ENCODE measurements at regions not wholly inside any gene's neighbourhood (a gene's known extent, or its start where the extent isn't known, plus 50 kb on each side); places are given as distances from the start of the nearest gene placed in this dataset.

GRCh38 chr15:26176831-26177230 is 313.7 kb upstream of the ATP10A start:
- no peak for DNase-seq (ENCODE audit: low spot score)
- Mint-ChIP-seq H3K27ac (no peak overlapping the region), H3K27me3 (no peaks in the 10 kb centered on the region), H3K9me3 (no peaks in the 10 kb centered on the region), H3K4me3 (no peak overlapping the region), H3K4me1 (ENCODE audit: low read depth in 2 of 2) (no peaks in the 10 kb centered on the region), H3K36me3 (no peaks in the 10 kb centered on the region)
- no peak for ATAC-seq

DNA sequence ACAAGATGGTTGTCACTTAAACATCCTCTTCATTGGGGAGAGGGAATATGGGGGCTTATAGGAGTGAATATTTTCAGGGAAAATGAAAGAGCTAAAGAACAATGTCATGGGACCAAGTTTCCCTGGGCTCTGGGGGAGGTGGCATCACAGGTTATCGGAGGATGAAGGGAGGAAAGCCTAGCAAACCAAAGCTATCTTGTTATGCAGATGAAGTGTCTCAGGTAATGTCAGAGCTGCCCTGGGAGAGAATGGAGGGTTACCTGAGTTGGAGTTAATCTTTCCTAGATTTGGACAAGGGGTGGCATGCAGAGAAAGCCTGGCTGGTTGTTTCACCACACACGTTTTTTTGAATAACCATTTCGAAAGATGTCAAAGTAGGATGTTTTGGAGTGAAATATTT is 308.1 kb upstream of the ATP10A start:
- Mint-ChIP-seq H3K4me1 (ENCODE audit: low read depth in 2 of 2) (no peaks in the 10 kb centered on the region), H3K4me3 (no peak overlapping the region), H3K27ac (no peak overlapping the region), H3K27me3 (peaks cover 4 to 6% of the 10 kb centered on the region in 2 donors), H3K9me3 (no peaks in the 10 kb centered on the region), H3K36me3 (no peaks in the 10 kb centered on the region)
- ATAC-seq (no peak), DNase-seq (ENCODE audit: low spot score) (no peak)

DNA sequence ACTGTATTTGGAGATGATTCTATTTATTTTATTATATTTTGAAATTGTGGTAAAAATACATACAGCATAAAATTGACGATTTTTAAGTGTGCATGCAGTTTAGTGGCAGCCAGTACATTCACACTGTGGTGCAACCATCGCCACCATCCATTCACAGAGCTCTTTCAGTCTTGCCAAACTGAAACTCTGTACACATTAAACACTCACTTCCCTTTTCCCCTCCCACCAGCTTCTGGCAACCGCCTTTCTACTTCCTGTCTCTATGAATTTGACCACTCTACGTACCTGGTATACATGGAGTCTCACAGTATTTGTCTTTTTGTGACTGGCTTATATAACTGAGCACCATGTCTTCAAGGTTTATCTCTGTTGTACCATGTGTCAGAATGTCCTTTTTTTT is 303.3 kb upstream of the ATP10A start:
- no peaks in the 10 kb centered on the region for H3K36me3 Mint-ChIP-seq
- no peak for DNase-seq (ENCODE audit: low spot score)
- H3K9me3 Mint-ChIP-seq = no peaks in the 10 kb centered on the region
- no peak for ATAC-seq
- no peaks in the 10 kb centered on the region for H3K4me1 Mint-ChIP-seq (ENCODE audit: low read depth in 2 of 2)
- no peak overlapping the region for H3K4me3 Mint-ChIP-seq
- H3K27me3 Mint-ChIP-seq = peaks cover 4 to 13% of the 10 kb centered on the region in 2 donors
- H3K27ac Mint-ChIP-seq = no peak overlapping the region

GRCh38 chr15:26165546-26165945 is 302.4 kb upstream of the ATP10A start:
- no peak overlapping the region for H3K27ac Mint-ChIP-seq
- no peaks in the 10 kb centered on the region for H3K9me3 Mint-ChIP-seq
- H3K4me1 Mint-ChIP-seq (ENCODE audit: low read depth in 2 of 2) = no peaks in the 10 kb centered on the region
- no peak overlapping the region for H3K4me3 Mint-ChIP-seq
- H3K27me3 Mint-ChIP-seq = peaks cover 0 to 6% of the 10 kb centered on the region in 2 donors
- ATAC-seq (no peak), DNase-seq (ENCODE audit: low spot score) (no peak)
- H3K36me3 Mint-ChIP-seq = no peaks in the 10 kb centered on the region

DNA sequence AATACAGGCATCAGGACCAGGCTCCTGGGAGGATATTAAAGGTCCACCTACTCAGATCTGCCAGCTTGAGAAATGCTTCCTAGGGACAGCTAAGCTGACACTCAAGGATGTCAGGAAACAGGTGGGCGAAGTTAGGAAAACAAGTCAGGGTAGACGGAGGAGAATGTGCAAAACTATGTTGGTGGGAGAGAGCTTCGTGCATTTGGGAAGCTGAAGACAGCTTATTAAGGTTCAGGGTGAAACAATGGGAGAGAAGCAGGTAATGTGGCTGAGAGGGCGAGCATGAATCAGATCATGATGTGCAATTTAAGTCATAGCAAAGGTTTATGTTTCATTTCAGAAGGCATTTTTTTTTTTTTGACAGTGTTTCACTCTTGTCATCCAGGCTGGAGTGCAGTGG is 297.2 kb upstream of the ATP10A start:
- Mint-ChIP-seq H3K4me1 (ENCODE audit: low read depth in 2 of 2) (no peaks in the 10 kb centered on the region), H3K27ac (no peak overlapping the region), H3K4me3 (no peak overlapping the region), H3K36me3 (no peaks in the 10 kb centered on the region), H3K27me3 (peaks cover 2 to 6% of the 10 kb centered on the region in 2 donors), H3K9me3 (peaks cover 5% of the 10 kb centered on the region)
- no peak for DNase-seq (ENCODE audit: low spot score)
- ATAC-seq = no peak

DNA sequence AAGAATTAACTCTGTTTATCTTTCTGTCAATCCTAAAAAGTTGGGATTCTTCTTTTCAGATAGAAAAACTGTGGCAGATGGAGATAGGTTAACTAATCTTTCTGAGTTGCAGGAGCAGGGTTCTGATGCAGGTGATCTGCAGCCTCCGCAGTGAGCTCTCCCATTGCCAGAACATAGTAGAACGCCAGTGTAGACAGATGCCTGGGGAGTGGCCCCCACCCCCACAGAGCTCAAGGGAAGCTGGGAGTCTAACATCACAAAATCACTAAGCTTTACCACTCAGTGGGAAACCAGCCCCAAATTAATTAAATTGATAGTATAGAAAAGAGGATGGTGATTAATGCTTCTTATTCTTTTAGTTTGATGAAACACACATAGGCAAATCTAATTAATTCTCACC is 295.0 kb upstream of the ATP10A start:
- H3K27ac Mint-ChIP-seq = no peak overlapping the region

DNA sequence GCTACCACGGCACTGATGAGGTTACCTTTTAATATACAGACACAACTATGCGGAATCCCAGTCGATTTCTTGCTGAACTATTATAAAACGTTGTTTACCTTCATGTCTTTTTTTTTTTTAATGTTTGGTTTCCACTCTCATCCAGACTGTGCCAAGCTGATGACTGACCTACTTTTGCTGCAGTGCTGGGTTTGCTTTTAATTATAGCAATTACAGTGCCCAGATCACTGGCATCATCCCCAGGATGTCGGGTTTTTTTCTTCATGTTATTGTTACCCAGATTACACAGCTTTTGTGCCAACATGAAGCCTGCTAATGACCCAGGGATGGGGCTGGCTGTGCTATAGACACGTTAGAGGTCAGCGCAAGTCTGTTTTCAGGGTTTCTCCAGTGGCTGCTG is 294.0 kb upstream of the ATP10A start:
- Mint-ChIP-seq H3K4me3 (no peak overlapping the region), H3K27ac (no peak overlapping the region), H3K4me1 (ENCODE audit: low read depth in 2 of 2) (no peaks in the 10 kb centered on the region), H3K36me3 (peaks cover 13% of the 10 kb centered on the region), H3K27me3 (peaks cover 12 to 15% of the 10 kb centered on the region in 2 donors), H3K9me3 (peaks cover 23% of the 10 kb centered on the region)
- DNase-seq (ENCODE audit: low spot score) (no peak), ATAC-seq (no peak)

More for the DNA sequence above, 295.0 kb upstream of the ATP10A start:
- Mint-ChIP-seq H3K36me3 (peaks cover 8% of the 10 kb centered on the region), H3K4me3 (no peak overlapping the region), H3K27me3 (peaks cover 6 to 8% of the 10 kb centered on the region in 2 donors), H3K9me3 (peaks cover 20% of the 10 kb centered on the region), H3K4me1 (ENCODE audit: low read depth in 2 of 2) (no peaks in the 10 kb centered on the region)
- ATAC-seq (no peak), DNase-seq (ENCODE audit: low spot score) (no peak)

DNA sequence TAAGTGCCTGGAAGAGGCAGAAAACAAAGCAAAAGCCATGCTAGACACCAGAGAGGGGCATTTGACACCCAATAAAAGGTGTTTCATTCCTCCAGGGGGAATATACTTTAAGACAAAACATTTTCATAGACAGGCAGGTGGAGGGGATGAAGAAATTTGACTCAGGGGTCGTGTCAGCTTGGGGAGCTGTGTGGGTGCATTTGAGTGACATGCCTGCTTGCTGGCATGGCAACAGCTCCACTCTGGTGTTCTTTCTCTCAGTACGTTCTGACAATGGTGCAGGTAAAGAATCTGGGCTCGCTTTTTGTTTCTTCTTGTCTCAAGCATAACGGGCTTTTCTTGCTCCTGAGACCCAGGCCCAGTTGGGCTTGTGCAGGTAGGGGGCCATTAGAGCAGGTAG is 292.9 kb upstream of the ATP10A start:
- Mint-ChIP-seq H3K4me1 (ENCODE audit: low read depth in 2 of 2) (no peaks in the 10 kb centered on the region), H3K36me3 (peaks cover 13% of the 10 kb centered on the region), H3K9me3 (peaks cover 23% of the 10 kb centered on the region), H3K27me3 (peaks cover 12 to 15% of the 10 kb centered on the region in 2 donors), H3K4me3 (no peak overlapping the region), H3K27ac (no peak overlapping the region)
- ATAC-seq (no peak), DNase-seq (ENCODE audit: low spot score) (no peak)

DNA sequence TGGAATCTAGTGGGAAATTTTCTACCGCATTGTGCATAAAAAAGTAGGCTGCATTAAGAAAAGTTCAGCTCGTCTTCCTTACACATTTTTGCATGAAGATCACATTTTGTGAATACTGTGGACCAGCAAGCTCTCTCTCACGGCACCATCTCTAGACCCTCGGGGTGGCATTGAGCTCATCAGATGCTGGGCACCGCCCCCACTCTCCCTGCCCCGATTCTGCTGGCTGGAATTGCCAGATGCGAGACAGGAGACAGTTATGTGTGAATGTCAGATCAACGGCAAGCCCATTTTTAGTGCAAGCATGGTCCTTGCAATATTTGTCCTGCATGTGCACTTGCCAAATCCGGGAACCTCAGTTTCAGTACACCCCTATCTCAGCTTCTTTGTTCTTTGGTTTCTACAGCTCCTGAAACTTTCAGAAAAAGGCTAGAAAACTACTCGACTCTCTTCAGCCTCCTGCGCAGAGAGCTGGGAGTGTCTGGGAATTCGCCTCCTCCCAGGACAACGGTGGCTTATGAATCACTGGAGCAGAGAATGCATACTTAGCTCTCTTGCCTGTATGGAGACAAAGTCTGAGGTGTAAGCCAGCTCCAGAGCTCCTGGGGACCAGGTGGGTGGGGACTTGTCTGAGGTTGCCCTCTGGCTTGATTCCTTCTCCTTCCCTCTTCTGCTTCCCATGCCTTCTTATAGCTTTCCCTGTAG is 285.2 kb upstream of the ATP10A start:
- Mint-ChIP-seq H3K27me3 (peaks cover 6 to 16% of the 10 kb centered on the region in 2 donors), H3K36me3 (peaks cover 6% of the 10 kb centered on the region)

DNA sequence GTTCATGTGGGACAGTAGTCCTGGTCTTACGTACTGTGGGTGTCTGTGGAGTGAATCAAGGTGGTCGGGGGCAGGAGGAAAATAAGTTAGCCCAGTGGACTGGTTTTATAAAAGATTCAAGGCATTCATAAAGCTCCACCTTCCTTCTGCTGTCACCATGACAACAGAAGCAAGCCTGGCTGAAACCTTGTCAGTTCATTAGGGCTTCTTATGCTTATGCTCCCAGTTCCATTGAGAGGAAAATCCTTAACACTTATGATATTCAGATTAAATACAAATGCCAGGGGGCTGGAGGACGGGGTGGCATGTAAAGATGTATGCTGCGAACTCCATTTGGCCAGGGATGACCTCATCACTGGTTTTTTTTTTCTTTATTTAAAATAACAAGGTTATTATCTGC is 283.1 kb upstream of the ATP10A start:
- H3K27me3 Mint-ChIP-seq = peaks cover 3 to 13% of the 10 kb centered on the region in 2 donors
- H3K4me3 Mint-ChIP-seq = no peak overlapping the region
- no peak overlapping the region for H3K27ac Mint-ChIP-seq
- ATAC-seq = no peak
- no peak for DNase-seq (ENCODE audit: low spot score)
- no peaks in the 10 kb centered on the region for H3K4me1 Mint-ChIP-seq (ENCODE audit: low read depth in 2 of 2)
- H3K9me3 Mint-ChIP-seq = no peaks in the 10 kb centered on the region
- no peaks in the 10 kb centered on the region for H3K36me3 Mint-ChIP-seq

More for the DNA sequence above, 285.2 kb upstream of the ATP10A start:
- Mint-ChIP-seq H3K27ac (no peak overlapping the region), H3K4me1 (ENCODE audit: low read depth in 2 of 2) (no peaks in the 10 kb centered on the region), H3K4me3 (no peak overlapping the region), H3K9me3 (peaks cover 5% of the 10 kb centered on the region)
- no peak for DNase-seq (ENCODE audit: low spot score)
- ATAC-seq = no peak

DNA sequence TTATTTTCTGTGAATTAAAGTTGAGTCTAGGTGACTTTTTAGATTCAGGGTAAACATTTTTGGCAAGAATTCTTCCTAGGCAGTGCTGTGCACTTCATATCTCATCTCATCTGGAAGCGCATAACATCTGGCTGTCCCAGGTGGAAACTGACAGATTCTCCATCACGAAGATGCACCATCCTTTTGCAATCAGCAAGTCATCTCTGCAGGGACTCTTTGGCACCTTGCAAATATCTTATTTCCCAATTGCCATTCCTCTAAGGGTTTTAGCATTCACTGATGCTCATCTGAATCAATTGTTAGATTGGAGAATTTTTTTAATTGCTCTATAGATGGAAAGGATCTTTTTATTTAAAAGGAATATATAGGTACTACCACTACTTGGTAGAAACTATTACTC is 282.7 kb upstream of the ATP10A start:
- Mint-ChIP-seq H3K27me3 (peaks cover 3 to 13% of the 10 kb centered on the region in 2 donors), H3K4me3 (no peak overlapping the region), H3K9me3 (no peaks in the 10 kb centered on the region), H3K4me1 (ENCODE audit: low read depth in 2 of 2) (no peaks in the 10 kb centered on the region), H3K27ac (no peak overlapping the region), H3K36me3 (no peaks in the 10 kb centered on the region)
- no peak for ATAC-seq
- no peak for DNase-seq (ENCODE audit: low spot score)

DNA sequence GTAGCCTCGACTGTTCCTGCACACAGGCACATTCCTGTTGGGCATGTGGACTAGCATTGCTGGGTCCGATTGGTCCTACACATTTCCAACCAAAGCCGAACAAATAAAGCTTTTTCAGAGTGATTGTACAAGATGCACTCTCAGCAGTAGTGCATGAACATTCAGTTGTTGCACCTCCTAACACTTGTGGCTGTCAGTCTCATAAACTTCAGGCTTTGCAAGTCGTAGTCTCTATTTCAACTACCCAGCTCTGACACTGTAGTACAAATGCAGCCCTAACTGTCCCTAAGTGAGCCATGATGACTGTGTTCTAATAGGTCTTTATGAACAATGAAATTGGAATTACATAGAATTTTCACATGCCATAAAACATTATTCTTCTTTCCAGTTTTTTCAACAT is 281.7 kb upstream of the ATP10A start:
- ATAC-seq (no peak), DNase-seq (ENCODE audit: low spot score) (no peak)
- peaks cover 3 to 13% of the 10 kb centered on the region in 2 donors for H3K27me3 Mint-ChIP-seq
- H3K36me3 Mint-ChIP-seq = no peaks in the 10 kb centered on the region
- no peaks in the 10 kb centered on the region for H3K4me1 Mint-ChIP-seq (ENCODE audit: low read depth in 2 of 2)
- no peaks in the 10 kb centered on the region for H3K9me3 Mint-ChIP-seq
- no peak overlapping the region for H3K4me3 Mint-ChIP-seq
- no peak overlapping the region for H3K27ac Mint-ChIP-seq

- no peaks in the 10 kb centered on the region for H3K9me3 Mint-ChIP-seq
- no peak for DNase-seq (ENCODE audit: low spot score)
- ATAC-seq = no peak
- H3K27ac Mint-ChIP-seq = no peak overlapping the region
- H3K4me3 Mint-ChIP-seq = no peak overlapping the region
- peaks cover 3 to 13% of the 10 kb centered on the region in 2 donors for H3K27me3 Mint-ChIP-seq
- H3K4me1 Mint-ChIP-seq (ENCODE audit: low read depth in 2 of 2) = no peaks in the 10 kb centered on the region
- H3K36me3 Mint-ChIP-seq = no peaks in the 10 kb centered on the region
Measured at GRCh38 chr15:26143221-26143620, 280.1 kb upstream of the ATP10A start.

GRCh38 chr15:26134812-26135211 is 271.7 kb upstream of the ATP10A start:
- Mint-ChIP-seq H3K36me3 (no peaks in the 10 kb centered on the region), H3K9me3 (no peaks in the 10 kb centered on the region), H3K4me3 (no peak overlapping the region), H3K27ac (no peak overlapping the region), H3K4me1 (ENCODE audit: low read depth in 2 of 2) (no peaks in the 10 kb centered on the region), H3K27me3 (peaks cover 21 to 27% of the 10 kb centered on the region in 2 donors)
- ATAC-seq (no peak), DNase-seq (ENCODE audit: low spot score) (no peak)

GRCh38 chr15:26134152-26134551 is 271.0 kb upstream of the ATP10A start:
- Mint-ChIP-seq H3K27me3 (peaks cover 21 to 27% of the 10 kb centered on the region in 2 donors), H3K27ac (no peak overlapping the region), H3K4me3 (no peak overlapping the region), H3K36me3 (no peaks in the 10 kb centered on the region), H3K9me3 (no peaks in the 10 kb centered on the region), H3K4me1 (ENCODE audit: low read depth in 2 of 2) (no peaks in the 10 kb centered on the region)
- DNase-seq (ENCODE audit: low spot score) (no peak), ATAC-seq (no peak)

Measured in natural killer cell treated with Interleukin-12 subunit alpha and Interleukin-12 subunit beta and Interleukin-15 and Interleukin-18, amount 100 ng/mL, for 72 hours (primary cell).